Mucosa of descending colon (tissue), 3 donors: ENCODE measurements at regions not wholly inside any gene's neighbourhood (a gene's known extent, or its start where the extent isn't known, plus 50 kb on each side); places are given as distances from the start of the nearest gene placed in this dataset.

ENCODE experiments used
- ATAC-seq: fragments of 200-7000 bp; cut with Tn5 transposase; one replicate; pipeline ENCODE4 v1.9.1; 2020; ENCODE audit warnings: mild to moderate bottlenecking, moderate library complexity
- DNase-seq, 3 donors: peaks; one replicate each; pipeline ENCODE4 v3.0.0-alpha.2; 2020
- H3K36me3 ChIP-seq: fragments of 200-600 bp; one replicate; pipeline ENCODE4 v1.8.0; 2021; ENCODE audit warnings: low read depth, mild to moderate bottlenecking
- H3K4me1 ChIP-seq: fragments of 200-600 bp; one replicate; pipeline ENCODE4 v1.8.0; 2021; ENCODE audit warnings: low read depth, mild to moderate bottlenecking
- H3K4me3 ChIP-seq: fragments of 200-600 bp; one replicate; pipeline ENCODE4 v1.8.0; 2021; ENCODE audit warnings: mild to moderate bottlenecking
- H3K9me3 ChIP-seq: fragments of 200-600 bp; one replicate; pipeline ENCODE4 v1.8.0; 2021; ENCODE audit warnings: mild to moderate bottlenecking
- intact Hi-C, 2 donors: fragments of 100-400 bp; cut with DNase I in 1 of 2; cut with micrococcal nuclease in 1 of 2; formaldehyde crosslinking; loops; one replicate each; pipeline versions ENCODE4 v1.11.0 to v1.11.1; 2022; cut with DNase I, micrococcal nuclease
- TF ChIP-seq, protein P1 (sequence below): fragments of 200-600 bp; IDR thresholded peaks from one replicate; pipeline ENCODE4 v1.8.0; 2022; ENCODE audit warnings: antibody characterized with exemption, mild to moderate bottlenecking
- donor health status: DM: no; HTN: no; CAD: no; lungs with moderate emphysema.
- donor health status: DM: no; HTN: no; CAD: no.
- donor health status: DM: no; HTN: yes; CAD: no.

DNA sequence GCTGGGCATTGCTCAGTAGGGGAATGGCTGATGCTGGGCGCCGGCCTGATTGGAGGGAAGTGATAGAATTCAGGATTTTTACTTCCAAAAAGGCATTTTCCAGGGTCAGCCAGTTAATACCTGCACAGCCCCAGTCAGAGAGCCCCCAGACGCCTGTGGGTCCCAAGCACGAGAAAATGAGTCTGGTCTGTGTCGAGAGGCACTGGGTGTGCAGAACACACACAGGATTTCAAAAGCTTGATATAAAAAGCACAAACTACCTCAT is 164.6 kb upstream of the TNRC6C start:
- ATAC-seq = no peak
- H3K36me3 ChIP-seq = no peaks in the 10 kb centered on the region
- no peak overlapping the region for H3K4me3 ChIP-seq
- no peaks in the 10 kb centered on the region for H3K4me1 ChIP-seq
- intact Hi-C loops = no loop called here
- H3K9me3 ChIP-seq = no peaks in the 10 kb centered on the region
- TF ChIP-seq, protein P1, sequence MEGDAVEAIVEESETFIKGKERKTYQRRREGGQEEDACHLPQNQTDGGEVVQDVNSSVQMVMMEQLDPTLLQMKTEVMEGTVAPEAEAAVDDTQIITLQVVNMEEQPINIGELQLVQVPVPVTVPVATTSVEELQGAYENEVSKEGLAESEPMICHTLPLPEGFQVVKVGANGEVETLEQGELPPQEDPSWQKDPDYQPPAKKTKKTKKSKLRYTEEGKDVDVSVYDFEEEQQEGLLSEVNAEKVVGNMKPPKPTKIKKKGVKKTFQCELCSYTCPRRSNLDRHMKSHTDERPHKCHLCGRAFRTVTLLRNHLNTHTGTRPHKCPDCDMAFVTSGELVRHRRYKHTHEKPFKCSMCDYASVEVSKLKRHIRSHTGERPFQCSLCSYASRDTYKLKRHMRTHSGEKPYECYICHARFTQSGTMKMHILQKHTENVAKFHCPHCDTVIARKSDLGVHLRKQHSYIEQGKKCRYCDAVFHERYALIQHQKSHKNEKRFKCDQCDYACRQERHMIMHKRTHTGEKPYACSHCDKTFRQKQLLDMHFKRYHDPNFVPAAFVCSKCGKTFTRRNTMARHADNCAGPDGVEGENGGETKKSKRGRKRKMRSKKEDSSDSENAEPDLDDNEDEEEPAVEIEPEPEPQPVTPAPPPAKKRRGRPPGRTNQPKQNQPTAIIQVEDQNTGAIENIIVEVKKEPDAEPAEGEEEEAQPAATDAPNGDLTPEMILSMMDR = no peak
- no peak for DNase-seq

DNA sequence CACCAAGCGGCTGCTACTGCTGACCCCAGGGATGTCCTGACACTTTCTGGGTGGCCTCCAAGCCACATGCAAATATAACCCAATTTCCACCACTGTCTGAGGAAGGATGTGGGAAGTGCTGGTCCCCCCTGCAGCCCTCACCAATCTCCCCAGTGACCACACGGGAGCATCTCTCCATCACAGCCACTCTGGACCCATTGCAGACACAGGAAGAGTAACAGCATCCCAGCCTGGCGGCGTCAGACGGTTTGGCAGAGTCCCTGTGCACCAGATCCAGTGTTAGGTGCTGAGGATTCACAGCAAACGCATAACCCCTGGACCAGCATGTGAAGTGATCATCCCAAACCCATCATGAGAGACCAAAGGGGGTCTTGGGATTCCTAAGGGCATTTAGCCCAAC is 163.7 kb upstream of the TNRC6C start:
- no peaks in the 10 kb centered on the region for H3K4me1 ChIP-seq
- DNase-seq = no peak
- no peak for ATAC-seq
- intact Hi-C loops = no loop called here
- no peaks in the 10 kb centered on the region for H3K36me3 ChIP-seq
- no peaks in the 10 kb centered on the region for H3K9me3 ChIP-seq
- TF ChIP-seq, protein P1 = no peak
- H3K4me3 ChIP-seq = no peak overlapping the region

DNA sequence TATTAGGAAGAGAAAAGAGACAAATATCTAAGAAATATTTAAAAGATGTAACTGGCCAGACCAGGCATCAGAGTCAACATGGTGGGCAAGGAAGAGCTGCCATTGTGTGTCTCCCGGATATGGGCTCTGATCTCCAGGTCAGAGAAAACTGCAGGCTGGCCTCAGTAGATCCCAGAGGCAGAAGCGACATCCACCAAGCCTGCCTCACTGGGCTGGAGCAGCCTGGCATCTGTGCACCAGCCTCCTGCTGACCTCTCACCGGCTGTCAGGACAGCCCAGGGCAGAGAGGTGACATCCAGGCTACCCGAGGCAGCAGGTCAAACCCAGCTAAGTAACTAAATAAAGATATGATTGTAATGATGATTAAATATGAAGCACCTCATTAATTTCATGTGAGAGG is 162.8 kb upstream of the TNRC6C start:
- no peak overlapping the region for H3K4me3 ChIP-seq
- DNase-seq (no peak), ATAC-seq (no peak)
- intact Hi-C loops = no loop called here
- no peaks in the 10 kb centered on the region for H3K36me3 ChIP-seq
- TF ChIP-seq, protein P1 = no peak
- H3K9me3 ChIP-seq = no peaks in the 10 kb centered on the region
- H3K4me1 ChIP-seq = no peaks in the 10 kb centered on the region

DNA sequence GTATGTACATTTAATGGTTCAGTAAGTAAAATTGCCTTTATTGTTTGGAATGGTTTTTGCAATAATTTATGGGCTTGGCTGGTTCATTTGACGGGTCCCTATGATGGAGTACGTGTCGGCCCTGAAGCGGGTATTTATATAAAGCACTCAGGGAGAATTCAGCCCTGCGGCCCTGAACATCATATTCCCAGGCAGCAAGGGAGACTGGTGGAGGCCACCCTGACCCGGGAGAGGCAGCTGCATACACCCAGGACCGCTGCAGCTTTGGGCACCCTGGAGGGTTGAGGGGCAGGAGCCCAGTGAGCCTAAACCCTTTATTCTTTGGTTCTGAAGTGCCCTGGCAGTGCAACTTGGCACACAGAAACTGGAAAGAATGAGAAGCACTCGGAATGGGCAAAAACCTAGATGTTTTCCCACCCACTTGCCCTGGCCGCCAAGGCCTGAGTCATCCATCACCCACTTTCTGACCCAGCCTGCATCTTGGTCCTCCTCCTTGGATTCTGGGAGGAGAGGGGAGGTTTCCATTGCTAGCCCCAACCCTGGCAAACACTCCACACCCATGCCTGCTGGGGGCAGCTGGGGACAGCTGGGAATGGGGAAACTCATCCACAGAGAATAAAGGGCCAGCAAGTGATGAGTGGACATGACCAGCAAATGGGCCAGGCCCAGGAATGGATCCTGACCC is 162.2 kb upstream of the TNRC6C start:
- DNase-seq = no peak

DNA sequence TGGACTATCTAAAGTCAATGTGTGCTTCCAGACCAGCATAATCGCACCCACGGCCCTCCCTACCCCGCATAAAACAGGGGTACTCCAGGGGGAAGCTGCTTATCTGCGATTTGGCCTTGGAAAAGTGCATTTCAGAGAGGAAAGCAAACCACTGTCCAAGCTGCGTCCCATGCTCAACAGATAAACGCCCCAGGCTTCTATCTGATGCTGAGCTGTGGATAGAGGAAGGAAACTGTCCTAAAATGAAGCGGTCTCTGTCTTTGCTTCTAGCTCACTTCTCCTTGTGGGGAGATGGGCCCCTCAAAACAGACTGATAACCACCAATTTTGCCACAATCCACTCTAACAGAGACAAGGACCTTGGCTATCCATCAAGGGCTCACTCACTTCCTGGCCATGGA is 160.5 kb upstream of the TNRC6C start:
- no peaks in the 10 kb centered on the region for H3K9me3 ChIP-seq
- no peak overlapping the region for H3K4me3 ChIP-seq
- TF ChIP-seq, protein P1 = no peak
- ATAC-seq (no peak), DNase-seq (no peak)
- intact Hi-C loops = no loop called here
- no peaks in the 10 kb centered on the region for H3K4me1 ChIP-seq
- no peaks in the 10 kb centered on the region for H3K36me3 ChIP-seq

More for the DNA sequence above, 162.2 kb upstream of the TNRC6C start:
- Histone ChIP-seq H3K4me3 (no peak overlapping the region), H3K9me3 (no peaks in the 10 kb centered on the region), H3K36me3 (no peaks in the 10 kb centered on the region), H3K4me1 (no peaks in the 10 kb centered on the region)
- TF ChIP-seq, protein P1 = no peak
- intact Hi-C loops = no loop called here
- ATAC-seq = no peak

DNA sequence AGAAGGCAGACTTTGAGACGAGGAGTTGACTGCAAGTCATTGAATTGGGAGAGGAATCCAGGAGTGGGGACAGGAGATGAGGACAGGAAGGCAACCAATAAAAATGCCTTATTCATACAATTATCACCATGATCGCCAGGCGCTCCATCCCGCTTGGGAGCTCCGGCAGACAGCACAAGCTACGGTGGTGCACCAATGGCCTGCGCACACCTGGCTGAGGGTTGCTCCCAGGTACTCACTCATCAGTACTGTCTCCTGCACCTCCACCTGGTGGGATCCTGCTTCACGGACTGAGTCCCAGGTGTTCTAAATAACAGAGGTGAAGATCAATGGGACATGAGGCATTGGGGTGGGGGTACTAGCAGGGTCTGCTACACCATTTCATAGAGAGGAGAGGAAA is 160.0 kb upstream of the TNRC6C start:
- H3K4me3 ChIP-seq = no peak overlapping the region
- ATAC-seq = no peak
- intact Hi-C loops = no loop called here
- no peaks in the 10 kb centered on the region for H3K9me3 ChIP-seq
- H3K36me3 ChIP-seq = no peaks in the 10 kb centered on the region
- TF ChIP-seq, protein P1 = no peak
- no peaks in the 10 kb centered on the region for H3K4me1 ChIP-seq
- no peak for DNase-seq
